OCI-LY7 (cell line): ENCODE measurements at regions not wholly inside any gene's neighbourhood (a gene's known extent, or its start where the extent isn't known, plus 50 kb on each side); places are given as distances from the start of the nearest gene placed in this dataset.

Source experiments
- EZH2phosphoT487 ChIP-seq: fragments of 200-600 bp; sonication (generic); IDR thresholded peaks from 2 replicates; pipeline ENCODE4 v1.6.1; 2018; ENCODE audit warnings: low read depth, borderline replicate concordance, mild to moderate bottlenecking, mixed run types, antibody characterized with exemption, low read length, moderate library complexity, mixed read lengths
- TF ChIP-seq, protein P1 (sequence below): fragments of 200-600 bp; sonication (generic); conservative IDR thresholded peaks from 2 replicates; pipeline ENCODE4 v1.5.1; 2014; ENCODE audit warnings: mild to moderate bottlenecking, antibody characterized with exemption, low read length, moderate library complexity, mixed read lengths

GRCh38 chr12:84764001-84764400 lies 148.6 kb downstream of the SLC6A15 start:
- TF ChIP-seq, protein P1, sequence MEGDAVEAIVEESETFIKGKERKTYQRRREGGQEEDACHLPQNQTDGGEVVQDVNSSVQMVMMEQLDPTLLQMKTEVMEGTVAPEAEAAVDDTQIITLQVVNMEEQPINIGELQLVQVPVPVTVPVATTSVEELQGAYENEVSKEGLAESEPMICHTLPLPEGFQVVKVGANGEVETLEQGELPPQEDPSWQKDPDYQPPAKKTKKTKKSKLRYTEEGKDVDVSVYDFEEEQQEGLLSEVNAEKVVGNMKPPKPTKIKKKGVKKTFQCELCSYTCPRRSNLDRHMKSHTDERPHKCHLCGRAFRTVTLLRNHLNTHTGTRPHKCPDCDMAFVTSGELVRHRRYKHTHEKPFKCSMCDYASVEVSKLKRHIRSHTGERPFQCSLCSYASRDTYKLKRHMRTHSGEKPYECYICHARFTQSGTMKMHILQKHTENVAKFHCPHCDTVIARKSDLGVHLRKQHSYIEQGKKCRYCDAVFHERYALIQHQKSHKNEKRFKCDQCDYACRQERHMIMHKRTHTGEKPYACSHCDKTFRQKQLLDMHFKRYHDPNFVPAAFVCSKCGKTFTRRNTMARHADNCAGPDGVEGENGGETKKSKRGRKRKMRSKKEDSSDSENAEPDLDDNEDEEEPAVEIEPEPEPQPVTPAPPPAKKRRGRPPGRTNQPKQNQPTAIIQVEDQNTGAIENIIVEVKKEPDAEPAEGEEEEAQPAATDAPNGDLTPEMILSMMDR, result no peak
- no peak for TF ChIP-seq EZH2phosphoT487
